ENCODE measurements at regions not wholly inside any gene's neighbourhood (a gene's known extent, or its start where the extent isn't known, plus 50 kb on each side); places are given as distances from the start of the nearest gene placed in this dataset.

- no peak for TF ChIP-seq CTCF (IDR thresholded peaks at IDR 0.05; ENCODE audit: extremely low read depth in 1 of 2, insufficient read depth in 1 of 2, low read depth in 1 of 2, low read length in 2 of 2)
- no peak for TF ChIP-seq EZH2 (IDR thresholded peaks at IDR 0.05; ENCODE audit: borderline replicate concordance, low read depth, low read length, severe bottlenecking)
- no peak for TF ChIP-seq POLR2AphosphoS5 (IDR thresholded peaks at IDR 0.05; ENCODE audit: insufficient read depth, low read depth, low read length)
- TF ChIP-seq MAX (IDR thresholded peaks at IDR 0.05; ENCODE audit: insufficient read depth, insufficient read length) = no peak
Measured at GRCh38 chr12:77603946-77604345, 226.7 kb upstream of the NAV3 start.

All from endothelial cell of umbilical vein (primary cell).